AG08396 (cell line): ENCODE measurements at regions not wholly inside any gene's neighbourhood (a gene's known extent, or its start where the extent isn't known, plus 50 kb on each side); places are given as distances from the start of the nearest gene placed in this dataset.

ENCODE experiments used
- DNase-seq: peaks from one replicate; pipeline ENCODE4 v3.0.0; 2012; ENCODE audit warnings: low spot score, mixed read lengths

DNA sequence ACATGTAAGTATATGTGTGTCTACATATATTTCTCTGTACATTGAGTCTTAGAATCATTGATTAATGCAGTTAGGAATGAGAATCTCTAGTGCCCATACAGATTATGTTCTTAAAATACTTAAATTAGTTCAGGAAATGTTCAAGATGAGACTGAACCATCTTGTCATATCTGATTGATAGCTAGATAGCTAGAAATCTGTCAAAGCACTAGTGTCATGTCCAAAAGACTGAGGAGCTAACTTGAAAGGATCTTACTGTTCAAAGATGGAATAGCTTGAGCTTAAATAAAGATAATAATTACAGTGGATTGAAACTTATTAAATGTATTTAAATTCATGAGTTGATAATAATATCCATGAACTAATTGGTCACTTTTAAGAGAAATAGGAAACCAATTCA lies 191.7 kb upstream of the TCF21 start:
- DNase-seq = no peak

DNA sequence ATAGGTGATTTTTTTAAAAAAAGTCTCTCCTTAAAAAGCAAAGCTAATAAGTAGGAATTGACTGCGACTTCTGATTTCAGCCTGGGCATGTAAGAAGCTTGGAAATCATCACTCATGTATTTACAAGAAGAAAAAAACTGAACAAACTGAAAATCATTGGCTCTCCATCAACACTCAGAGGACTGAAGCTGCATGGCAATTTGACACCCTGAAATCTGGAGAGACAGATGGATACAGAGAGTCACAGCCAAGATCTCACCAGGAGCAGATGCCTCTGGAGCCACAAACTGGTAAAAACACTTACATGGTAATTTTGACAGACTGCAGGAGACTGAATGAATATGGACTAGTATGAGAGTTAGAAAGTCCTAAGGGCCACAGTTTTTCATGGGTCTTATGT lies 191.2 kb upstream of the TCF21 start:
- no peak for DNase-seq

DNA sequence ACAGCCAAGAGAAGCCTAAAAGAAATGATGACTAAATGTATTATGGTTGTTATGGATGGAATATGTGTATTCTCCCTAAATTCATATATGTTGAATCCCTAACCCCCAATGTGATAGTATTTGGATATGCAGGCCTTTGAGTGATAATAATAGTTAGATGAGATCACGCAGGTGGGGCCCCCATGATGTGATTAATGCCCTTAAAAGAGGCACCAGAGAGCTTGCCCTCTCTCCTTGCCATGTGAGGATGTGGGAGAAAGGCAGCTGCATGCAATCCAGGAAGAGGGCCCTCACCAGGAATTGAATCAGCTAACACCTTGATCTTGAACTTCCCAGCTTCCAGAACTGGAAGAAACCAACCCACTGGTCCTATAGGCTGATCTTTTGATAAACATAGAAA lies 190.6 kb upstream of the TCF21 start:
- DNase-seq = no peak

DNA sequence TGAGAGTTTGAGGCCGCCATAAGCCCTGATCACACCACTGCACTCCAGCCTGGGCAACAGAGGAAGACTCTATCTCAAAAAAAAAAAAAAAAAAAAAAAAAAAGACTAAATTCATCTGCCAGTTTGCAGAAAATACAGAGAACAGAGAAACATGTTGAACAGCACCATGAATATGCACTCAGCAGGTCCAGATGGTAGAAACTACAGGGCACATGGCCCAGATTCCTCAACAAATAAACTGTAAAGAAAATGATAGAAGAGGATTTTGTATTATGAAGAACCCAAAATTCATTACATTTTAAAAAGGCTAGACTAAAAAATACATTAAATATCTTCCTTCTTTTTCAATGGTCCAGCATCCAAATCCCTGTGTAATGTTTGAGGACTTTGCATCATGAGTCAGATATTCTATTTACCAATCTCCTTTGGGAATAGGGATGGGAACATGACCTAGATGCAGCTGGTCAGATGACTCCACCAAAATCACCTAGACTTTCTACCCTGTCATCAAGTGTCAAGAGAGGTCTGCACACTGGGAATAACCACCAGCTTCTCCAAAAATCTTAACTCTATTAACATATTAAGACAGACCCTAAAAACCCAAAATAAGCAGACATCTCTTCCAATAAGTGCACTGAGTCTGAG lies 189.1 kb upstream of the TCF21 start:
- no peak for DNase-seq

DNA sequence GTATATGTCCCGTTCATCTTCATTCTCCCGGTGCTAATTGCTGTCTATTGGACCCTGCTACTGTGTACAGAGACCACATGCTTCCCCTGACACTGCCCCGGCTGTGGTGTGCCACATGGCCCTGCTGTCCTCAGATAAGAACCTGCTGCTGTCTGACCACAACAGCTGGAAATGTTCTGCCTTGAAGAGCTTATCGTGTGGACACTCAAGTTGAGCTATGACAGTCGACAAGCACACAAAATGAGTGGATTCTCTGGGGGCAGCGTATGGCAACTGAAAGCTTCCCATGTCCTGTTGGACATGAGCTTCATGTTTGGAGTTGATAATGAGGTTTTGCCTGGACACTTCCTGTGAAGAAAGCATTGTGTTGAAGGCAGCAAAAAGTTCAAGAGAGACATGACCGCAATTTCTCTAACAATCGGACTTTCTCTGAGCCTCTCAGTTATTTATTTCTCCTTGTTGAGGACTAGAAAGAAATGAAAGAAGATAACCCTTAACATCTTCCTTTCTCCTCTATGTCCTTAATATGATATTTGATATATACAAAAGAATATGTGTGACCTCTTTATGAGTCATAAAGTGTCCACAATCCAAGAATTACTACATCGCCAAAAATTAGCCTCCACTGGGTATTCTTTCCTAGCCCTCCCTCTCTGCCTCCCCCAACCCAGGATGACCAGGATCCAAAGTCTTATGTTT lies 187.1 kb upstream of the TCF21 start:
- no peak for DNase-seq

DNA sequence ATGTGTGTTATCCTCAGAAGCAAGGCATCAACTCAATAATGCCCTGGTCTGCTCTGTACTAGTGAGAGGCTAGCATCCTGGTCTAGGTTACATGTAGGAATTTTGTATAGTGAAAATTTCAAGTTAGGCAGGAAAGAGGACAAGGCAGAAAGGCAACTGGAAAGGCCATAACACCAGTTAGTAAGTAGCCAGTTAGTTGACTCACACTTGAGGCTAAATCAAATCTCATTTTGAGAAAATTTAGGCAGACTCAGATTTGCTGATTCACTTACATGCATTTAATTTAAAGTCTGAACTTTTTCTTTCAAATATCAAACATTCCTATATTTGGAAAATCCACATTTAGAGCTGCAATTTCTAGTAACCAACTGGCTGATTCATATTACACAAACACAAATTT lies 184.5 kb upstream of the TCF21 start:
- no peak for DNase-seq

DNA sequence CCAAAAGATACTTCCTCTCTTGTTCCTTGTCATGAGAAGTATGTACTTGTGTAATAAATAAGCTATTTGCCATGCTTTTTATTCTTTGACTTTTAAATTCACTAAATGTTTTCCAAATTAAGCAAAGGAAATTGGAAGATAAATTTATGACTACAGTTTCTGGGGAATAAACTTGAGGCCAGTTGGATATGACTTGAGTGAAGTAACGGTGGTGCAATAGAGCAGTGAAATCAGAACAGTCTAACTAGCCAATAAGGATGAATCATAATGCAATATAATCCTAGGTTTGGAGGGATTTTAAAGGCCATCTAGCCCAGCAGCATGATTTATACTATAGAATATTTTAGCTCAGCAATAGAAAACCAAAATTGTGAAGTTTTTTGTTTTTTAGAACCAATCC lies 183.8 kb upstream of the TCF21 start:
- peak; percentile 33 for DNase-seq

DNA sequence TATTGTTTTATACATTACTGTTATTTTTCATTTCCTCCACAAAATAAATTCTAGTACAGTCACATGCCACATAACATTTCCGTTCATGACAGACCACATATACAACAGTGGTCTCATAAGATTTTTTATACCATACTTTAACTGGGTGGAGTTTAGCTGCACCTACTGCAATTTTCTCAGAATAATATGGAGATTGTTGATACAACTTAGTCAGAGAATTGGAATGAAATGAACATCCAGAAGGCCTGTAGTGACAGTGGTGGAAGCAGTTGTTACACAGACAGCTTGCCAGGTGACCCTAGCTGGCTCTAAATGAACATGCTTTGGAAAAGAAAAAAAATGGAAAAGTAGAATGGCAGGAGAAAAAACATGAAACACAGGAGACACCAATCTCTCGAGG lies 183.2 kb upstream of the TCF21 start:
- no peak for DNase-seq

DNA sequence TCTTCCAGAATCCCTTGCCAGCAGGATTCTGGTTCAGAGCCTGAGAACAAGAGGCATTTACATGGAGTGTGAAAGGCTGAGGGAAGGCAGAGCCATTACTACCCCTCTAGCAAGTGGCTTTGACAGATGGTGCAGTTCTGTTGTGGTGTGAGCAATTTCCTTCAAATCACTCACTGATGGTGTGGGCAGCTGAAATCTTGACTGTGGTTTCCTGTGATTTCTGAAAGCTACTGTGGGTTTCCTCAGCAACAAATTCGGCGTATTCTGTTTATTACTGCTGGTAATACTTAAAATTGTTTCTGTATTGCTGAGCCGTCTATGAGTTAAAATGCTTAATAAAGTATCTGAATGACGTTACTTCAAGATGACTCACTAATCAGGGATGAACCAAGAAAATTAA lies 181.5 kb upstream of the TCF21 start:
- DNase-seq = peak; percentile 36

DNA sequence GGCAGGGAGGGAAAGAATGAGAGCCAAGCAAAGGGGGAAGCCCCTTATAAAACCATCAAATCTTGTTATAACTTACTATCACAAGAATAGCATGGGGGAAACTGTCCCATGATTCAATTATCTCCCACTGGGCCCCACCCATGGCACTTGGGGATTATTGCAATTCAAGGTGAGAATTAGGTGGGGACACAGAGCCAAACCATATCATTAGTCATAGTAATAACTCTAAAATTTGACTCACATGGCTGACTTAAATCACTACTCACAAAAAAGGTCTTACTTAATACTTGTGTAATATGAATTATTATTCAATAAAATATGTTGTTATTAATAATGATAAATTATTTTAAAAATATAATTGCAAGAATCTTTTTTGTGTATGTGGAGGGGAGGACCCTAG lies 178.1 kb upstream of the TCF21 start:
- DNase-seq = no peak

DNA sequence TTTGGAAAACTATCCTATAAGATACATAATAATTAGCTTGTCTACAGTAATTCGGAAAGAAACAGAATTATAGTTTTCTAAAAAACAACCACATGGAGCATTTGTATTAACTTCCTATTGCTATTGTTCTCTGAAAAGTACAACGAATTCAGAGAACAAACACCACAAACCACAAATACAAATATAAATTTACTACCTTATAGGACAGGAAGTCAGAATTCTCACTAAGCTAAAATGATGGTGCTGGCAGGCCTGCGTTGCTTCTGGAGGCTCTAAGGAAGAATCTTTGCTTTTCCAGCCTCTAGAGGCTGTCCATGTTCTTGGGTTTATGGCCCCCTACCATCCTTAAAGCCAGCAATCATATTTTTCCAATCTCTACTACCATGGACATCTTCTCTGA lies 173.6 kb upstream of the TCF21 start:
- DNase-seq = no peak

DNA sequence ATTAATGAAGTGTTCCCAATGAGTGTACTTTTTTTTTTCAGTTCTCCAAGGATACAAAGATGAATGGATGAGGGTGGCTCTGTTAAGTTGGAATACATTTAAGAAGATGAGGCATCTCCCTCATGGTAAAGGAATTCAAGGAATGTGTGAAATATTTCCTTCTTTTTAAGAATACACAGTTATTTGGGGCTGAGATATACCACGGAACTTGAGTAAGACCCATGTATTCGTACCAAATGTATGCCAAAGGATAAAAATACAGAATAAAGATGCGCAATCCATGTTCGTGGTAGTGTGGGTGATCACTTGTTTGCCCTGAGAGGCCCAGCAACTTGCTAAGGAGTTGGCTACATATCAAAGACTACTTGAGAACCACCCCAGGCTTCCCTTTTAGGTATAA lies 164.2 kb upstream of the TCF21 start:
- DNase-seq = peak; percentile 26

DNA sequence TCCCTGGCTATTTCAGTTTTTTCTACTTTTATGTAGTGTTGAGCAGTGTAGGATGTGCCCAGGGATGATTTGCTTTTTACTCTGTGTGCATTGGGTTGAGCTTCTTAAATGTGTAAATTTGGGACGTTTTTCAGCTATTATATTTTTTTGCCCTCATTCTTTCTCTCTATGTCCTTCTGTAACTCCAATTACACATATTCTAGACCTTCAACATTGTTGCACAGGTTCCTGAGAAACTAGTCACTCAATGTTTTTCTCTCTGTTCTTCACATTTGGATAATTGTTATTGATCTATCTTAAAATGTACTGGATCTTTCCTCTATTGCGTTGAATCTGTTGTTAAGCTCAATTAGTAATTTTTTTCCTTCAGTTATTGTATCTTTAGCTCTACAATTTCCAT lies 162.7 kb upstream of the TCF21 start:
- DNase-seq = no peak

DNA sequence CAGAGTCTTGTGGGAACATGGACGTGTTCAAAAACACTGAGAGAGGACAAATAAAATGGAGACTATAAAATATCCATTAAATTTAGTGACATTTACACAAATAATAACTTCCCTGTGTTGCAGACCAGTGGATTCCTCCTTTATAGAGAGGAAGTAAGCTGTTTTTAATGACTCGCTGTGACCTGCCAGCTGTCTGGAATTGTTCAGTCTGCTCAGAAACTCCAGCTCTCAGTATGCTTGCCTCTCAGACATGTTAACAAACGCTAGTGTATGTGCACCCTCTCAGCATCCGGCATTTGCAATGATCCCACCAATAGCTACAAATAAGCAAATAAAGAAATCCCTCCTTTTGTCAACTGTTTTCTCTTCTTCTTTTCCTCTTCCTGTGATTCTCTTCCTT lies 158.0 kb upstream of the TCF21 start:
- no peak for DNase-seq

DNA sequence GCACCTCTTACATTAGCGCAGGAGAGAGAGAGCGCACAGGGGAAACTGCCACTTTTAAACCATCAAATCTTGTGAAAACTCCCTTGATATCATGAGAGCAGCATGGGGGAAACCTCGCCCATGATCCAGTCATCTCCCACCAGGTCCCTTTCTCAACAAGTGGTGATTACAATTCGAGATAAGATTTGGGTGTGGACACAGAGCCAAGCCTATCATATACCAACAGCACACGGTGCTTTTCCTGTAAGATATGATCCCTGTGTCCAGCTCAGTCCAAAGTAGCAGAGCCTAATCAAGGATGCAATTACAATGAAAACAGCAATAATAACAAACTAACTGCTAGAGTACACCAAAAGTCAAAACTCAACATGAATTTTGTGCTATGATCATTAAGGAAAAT lies 148.7 kb upstream of the TCF21 start:
- DNase-seq = no peak

DNA sequence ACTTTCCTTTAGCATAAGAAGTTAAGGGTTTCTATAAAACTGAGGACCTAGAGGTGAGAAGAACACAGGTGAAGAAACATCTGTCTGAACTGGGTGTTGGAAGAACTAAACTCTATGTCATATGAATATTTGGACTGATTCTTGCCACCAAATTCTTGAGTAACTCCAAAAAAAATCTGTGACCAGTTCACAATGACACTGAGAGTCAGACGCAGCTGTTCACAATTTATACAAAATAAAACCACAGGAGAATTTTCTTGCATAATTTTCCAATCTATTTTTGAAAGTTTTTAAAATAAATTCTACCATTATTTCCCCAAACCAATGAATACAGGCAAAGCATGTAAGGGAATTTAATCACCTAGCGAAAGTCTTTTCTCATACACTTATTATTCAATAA lies 148.1 kb upstream of the TCF21 start:
- no peak for DNase-seq

DNA sequence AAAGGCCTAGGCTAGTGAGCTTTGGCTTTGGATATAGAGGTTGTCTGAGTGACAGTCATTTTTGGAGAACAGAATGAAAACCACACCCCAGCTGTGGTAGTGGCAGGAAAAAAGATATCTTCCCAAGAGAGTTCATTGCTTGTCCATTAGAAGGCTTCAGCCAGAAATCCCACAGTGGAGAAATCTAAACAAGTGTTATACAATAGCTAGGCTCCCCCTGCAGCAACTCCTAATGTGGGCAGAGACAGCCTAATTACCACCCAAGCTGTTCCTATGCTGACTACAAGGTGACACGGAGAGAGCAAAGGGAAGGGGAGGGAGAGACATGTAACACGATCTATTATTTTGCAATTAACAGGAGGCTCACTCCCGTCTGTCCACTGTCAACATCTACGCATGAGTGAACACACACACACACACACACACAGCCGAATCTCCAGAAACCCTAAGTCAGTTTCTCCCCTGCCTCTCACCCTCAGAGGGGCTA lies 147.5 kb upstream of the TCF21 start:
- no peak for DNase-seq

DNA sequence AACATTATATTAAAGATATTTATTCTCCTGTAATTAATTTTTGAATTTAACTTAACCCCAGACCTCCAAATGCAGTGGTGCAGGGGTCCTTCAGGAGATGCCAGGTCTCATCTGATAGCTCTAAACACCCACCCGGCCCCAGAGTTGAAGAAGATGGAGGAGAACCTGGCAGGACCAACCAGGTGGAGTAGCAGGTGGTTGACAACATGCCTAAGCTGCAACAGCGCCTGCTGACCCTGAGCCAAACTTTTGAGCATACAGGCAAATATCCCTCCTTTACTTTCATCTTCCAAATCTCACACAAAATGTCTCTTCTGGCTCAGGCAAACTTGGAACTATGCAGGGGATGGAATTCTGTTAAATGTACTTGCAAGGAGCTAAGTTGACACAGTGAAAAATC lies 145.3 kb upstream of the TCF21 start:
- DNase-seq = no peak

DNA sequence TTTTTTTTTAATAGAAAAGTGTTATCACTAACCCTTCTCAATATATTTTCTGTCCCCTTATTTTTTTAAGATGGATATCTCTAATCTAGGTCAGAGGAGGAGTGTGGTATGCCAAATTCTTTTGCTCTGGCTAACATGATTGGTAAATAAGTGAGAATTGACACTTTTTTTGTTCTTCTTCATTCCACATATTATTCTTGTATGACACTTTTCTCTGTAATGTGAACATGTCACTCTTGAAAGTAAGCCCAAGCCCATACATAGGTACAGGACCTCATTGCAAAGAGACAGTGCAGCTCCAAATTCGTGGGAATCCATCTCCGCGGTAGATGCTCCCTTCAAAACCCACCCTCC lies 142.5 kb upstream of the TCF21 start:
- DNase-seq = no peak

DNA sequence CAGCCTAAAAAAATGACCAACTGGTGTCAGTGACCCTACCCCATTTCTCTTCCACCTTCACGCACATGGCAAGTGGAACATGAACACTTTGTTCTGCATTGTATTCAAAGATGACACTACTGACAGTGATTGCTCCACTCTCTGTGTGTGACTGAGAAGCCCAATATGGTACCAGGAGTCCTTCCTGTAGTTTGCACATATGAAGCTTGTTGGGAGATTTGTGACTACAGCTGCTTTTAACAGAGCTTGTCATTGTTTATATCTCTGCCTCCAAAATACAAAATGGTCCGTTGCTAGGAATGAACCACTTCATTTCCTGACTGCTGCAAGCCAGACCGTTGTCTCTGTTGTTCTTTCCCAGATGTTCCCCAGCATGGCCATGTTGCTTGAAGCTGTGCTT lies 140.3 kb upstream of the TCF21 start:
- peak; percentile 13 for DNase-seq

DNA sequence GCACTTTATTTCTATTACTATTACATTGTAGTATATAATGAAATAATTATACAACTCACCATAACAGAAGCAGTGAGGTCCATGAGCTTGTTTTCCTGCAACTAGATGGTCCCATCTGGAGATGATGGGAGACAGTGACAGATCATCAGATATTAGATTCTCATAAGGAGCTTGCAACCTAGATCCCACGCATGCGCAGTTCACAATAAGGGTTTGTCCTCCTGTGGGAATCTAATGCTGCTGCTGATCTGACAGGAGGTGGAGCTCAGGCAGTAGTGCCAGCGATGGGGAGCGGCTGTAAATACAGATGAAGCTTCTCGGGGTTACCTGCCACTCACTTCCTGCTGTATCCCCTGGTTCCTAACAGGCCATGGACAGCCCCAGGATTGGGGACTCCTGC lies 139.5 kb upstream of the TCF21 start:
- DNase-seq = no peak

DNA sequence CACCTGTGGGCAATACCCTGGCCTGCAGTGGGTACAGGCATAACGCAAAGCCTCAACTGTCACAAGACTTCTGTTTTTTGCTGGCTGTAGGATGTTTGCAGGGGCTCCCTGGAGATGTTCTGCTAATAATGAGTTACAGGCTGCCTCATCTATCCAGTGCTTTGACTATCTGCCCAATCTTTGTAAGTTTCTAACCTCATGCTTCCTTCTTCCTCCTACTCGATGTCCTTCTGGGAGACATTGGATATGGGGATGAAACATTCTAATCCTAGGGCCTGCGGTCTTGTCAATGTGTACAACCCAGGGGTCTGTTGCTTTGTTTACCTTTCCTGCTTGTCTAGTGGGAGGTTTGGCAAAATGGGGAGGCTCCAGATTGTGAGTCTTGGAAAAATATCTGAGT lies 136.8 kb upstream of the TCF21 start:
- DNase-seq = no peak

DNA sequence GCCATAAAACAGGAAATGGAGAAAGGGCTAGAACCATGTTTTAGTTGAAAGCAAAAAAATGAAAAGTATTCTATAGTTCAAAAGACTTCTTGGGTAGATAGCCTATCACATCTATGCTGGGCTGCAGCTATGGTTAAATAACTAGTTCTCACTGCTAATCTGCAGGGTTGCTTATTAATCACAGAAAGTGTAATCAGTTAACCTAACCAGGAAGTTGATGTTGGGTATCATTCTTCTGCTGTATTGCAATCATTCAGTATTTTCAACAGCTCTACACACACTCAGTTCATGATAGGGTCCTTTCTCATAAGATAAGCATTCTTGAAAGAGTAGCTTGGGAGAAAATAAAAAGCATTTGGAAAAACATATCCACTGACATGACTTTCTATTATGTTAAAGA lies 135.2 kb upstream of the TCF21 start:
- no peak for DNase-seq

DNA sequence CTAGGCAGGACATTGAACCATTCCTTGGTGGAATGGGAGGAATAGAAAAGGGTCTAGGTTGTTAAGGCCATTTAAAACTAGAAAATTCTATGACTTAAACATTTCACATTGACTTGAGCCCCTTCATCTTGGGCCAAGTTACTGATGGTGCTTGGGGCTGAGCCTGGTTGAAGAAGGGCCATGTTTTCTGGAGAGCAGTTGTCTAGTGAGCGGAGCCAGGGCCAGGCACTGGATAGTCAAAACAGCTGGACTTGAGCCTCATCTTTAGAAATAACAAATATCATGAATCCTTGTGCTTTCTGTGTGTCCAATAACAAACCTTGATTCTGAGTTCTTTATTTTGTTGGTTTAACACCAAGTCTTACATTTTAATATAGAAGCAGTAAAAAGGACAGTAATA lies 134.6 kb upstream of the TCF21 start:
- no peak for DNase-seq
